Type B pancreatic cell (in vitro differentiated cells): ENCODE measurements at regions not wholly inside any gene's neighbourhood (a gene's known extent, or its start where the extent isn't known, plus 50 kb on each side); places are given as distances from the start of the nearest gene placed in this dataset.
A peak's percentile ranks its signal among the peaks of the same experiment; 100 is the strongest.

ENCODE experiments used
- DNase-seq: peaks from one replicate; pipeline ENCODE4 v3.0.0; 2021; ENCODE audit warnings: mixed read lengths; ENCODE audit not compliant: unreplicated experiment; ENCODE audit errors: extremely low spot score
- H3K27ac Mint-ChIP-seq: 2 replicates; pipeline ENCODE4 v1.8.0; 2021; ENCODE audit warnings: mild to moderate bottlenecking, mixed read lengths
- H3K27me3 Mint-ChIP-seq: 2 replicates; pipeline ENCODE4 v1.8.0; 2021; ENCODE audit warnings: mixed read lengths
- H3K36me3 Mint-ChIP-seq: 2 replicates; pipeline ENCODE4 v1.8.0; 2021; ENCODE audit warnings: mixed read lengths
- H3K4me1 Mint-ChIP-seq: one replicate; pipeline ENCODE4 v1.8.0; 2021; ENCODE audit warnings: mixed read lengths; ENCODE audit not compliant: unreplicated experiment
- H3K4me3 Mint-ChIP-seq: 2 replicates; pipeline ENCODE4 v1.8.0; 2021; ENCODE audit warnings: mild to moderate bottlenecking, mixed read lengths
- H3K9me3 Mint-ChIP-seq: 2 replicates; pipeline ENCODE4 v1.8.0; 2021; ENCODE audit warnings: mixed read lengths
- TF ChIP-seq, protein P1 (sequence below): fragments of 200-600 bp; sonication (generic); conservative IDR thresholded peaks from 2 replicates; pipeline ENCODE4 v1.5.0; 2021; ENCODE audit warnings: antibody characterized with exemption, mild to moderate bottlenecking

DNA sequence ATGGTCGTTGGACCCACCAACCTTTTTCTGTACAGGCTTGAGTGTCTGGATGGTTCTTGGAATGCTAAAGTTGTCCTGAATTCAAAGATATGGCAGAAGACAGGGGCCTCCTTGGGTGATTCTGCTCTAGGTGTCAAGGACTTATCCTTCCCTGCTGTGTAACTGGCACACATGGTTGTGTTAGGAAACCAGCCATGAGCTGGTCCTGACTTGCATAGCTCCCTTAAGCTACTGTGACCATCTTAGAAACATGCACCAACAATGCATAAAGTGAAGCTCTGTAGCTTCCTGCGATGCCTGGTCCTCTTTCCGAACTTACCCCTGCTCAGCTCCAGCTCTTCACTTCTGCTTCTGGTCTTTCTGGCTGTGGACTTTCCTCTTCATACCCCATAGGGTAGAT lies 224.6 kb downstream of the TLE4 start:
- H3K4me1 Mint-ChIP-seq: peaks cover 9% of the 10 kb centered on the region
- no peaks in the 10 kb centered on the region for H3K9me3 Mint-ChIP-seq
- H3K27me3 Mint-ChIP-seq: peaks cover under 1% of the 10 kb centered on the region
- no peak overlapping the region for H3K27ac Mint-ChIP-seq
- DNase-seq: no peak
- no peaks in the 10 kb centered on the region for H3K36me3 Mint-ChIP-seq
- no peak overlapping the region for H3K4me3 Mint-ChIP-seq
- TF ChIP-seq, protein P1, sequence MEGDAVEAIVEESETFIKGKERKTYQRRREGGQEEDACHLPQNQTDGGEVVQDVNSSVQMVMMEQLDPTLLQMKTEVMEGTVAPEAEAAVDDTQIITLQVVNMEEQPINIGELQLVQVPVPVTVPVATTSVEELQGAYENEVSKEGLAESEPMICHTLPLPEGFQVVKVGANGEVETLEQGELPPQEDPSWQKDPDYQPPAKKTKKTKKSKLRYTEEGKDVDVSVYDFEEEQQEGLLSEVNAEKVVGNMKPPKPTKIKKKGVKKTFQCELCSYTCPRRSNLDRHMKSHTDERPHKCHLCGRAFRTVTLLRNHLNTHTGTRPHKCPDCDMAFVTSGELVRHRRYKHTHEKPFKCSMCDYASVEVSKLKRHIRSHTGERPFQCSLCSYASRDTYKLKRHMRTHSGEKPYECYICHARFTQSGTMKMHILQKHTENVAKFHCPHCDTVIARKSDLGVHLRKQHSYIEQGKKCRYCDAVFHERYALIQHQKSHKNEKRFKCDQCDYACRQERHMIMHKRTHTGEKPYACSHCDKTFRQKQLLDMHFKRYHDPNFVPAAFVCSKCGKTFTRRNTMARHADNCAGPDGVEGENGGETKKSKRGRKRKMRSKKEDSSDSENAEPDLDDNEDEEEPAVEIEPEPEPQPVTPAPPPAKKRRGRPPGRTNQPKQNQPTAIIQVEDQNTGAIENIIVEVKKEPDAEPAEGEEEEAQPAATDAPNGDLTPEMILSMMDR: no peak

DNA sequence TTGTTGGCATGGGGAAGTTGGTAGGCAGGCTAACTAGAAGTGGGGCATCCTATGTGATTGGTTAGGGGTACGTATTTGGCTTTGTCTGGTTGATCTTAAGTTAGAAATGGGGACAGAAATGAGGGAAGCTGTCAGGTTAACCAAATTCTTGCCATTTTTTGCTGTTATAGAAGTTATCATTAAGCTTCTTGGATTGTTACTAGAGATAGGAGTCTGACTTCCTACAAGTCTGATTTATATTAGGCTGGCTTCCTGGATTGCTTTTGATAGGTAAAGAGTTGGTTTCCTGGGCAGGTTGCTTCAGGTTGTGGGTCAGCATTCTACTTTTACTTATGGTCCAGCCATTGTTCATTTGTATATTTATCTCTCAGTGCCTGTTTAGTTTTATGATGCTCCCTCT lies 216.9 kb downstream of the TLE4 start:
- Mint-ChIP-seq H3K27me3 (peaks cover 7% of the 10 kb centered on the region), H3K4me3 (no peak overlapping the region)

DNA sequence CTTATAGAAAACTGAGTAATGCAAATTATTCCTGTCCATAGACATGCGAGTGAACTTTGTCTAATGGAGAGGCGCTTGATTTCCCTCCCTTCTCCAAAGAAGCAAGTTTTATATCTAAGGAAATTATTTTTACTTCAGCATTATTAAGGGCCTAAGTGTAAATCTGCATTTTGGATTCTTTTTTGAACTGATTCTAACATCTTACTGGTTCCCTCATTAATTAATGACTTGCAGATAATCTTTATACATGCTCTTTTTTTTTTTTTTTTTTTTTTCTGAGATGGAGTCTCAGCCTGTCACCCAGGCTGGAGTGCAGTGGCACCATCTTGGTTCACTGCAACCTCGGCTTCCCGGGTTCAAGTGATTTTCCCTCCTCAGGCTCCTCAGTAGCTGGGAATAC lies 209.5 kb downstream of the TLE4 start:
- no peak overlapping the region for H3K27ac Mint-ChIP-seq
- peaks cover 3% of the 10 kb centered on the region for H3K36me3 Mint-ChIP-seq
- no peaks in the 10 kb centered on the region for H3K4me1 Mint-ChIP-seq
- no peak for DNase-seq
- H3K9me3 Mint-ChIP-seq: peaks cover 5% of the 10 kb centered on the region
- no peak overlapping the region for H3K4me3 Mint-ChIP-seq
- TF ChIP-seq, protein P1: no peak
- H3K27me3 Mint-ChIP-seq: no peaks in the 10 kb centered on the region

More for the DNA sequence above, 216.9 kb downstream of the TLE4 start:
- peaks cover 4% of the 10 kb centered on the region for H3K36me3 Mint-ChIP-seq
- H3K9me3 Mint-ChIP-seq: peaks cover 6% of the 10 kb centered on the region
- TF ChIP-seq, protein P1: no peak
- H3K4me1 Mint-ChIP-seq: peaks cover 4% of the 10 kb centered on the region
- DNase-seq: no peak
- no peak overlapping the region for H3K27ac Mint-ChIP-seq

DNA sequence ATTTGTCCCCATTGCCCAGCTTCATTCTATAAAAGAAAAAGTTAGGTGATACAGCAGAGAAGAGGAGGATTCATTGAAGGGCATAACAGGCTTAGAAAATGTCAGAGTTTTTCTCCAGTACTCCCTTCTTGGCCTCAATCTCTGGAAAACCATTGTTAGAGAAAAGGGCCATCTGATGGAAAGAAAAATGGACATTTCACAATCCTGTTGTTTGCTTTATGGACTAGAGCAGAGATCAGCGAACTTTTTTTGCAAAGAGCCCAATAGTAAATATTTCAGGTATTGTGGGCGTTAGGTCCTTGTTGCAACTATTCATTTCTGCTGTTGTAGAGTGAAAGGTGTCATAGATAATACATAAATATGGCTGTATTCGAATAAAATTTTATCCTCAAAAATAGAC lies 208.8 kb downstream of the TLE4 start:
- H3K27me3 Mint-ChIP-seq: no peaks in the 10 kb centered on the region
- TF ChIP-seq, protein P1: no peak
- DNase-seq: no peak
- H3K4me1 Mint-ChIP-seq: no peaks in the 10 kb centered on the region
- H3K27ac Mint-ChIP-seq: no peak overlapping the region
- peaks cover 3% of the 10 kb centered on the region for H3K36me3 Mint-ChIP-seq
- no peak overlapping the region for H3K4me3 Mint-ChIP-seq
- peaks cover 5% of the 10 kb centered on the region for H3K9me3 Mint-ChIP-seq

DNA sequence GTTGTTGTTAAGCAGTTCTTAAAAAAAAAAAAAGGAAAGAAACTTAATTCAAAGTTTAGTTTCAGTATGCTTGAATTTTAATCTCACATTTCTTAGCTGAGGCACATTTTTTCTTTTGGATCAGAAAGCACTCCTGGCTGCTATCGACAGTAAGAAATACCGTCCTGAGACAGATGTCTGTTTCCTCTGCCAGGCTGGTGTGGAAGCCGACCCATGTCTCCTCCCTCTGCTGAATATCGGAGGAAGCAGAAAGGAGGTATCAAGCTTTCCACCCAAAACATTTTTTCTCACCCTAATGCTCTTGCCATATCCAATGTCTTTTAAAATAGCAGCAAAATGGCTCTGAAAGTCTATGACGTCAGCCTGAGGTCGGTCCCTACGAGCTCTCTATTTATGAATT lies 208.1 kb downstream of the TLE4 start:
- peaks cover 5% of the 10 kb centered on the region for H3K9me3 Mint-ChIP-seq
- DNase-seq: no peak
- H3K4me1 Mint-ChIP-seq: no peaks in the 10 kb centered on the region
- H3K27ac Mint-ChIP-seq: no peak overlapping the region
- TF ChIP-seq, protein P1: no peak
- no peak overlapping the region for H3K4me3 Mint-ChIP-seq
- H3K27me3 Mint-ChIP-seq: no peaks in the 10 kb centered on the region
- peaks cover 3% of the 10 kb centered on the region for H3K36me3 Mint-ChIP-seq

DNA sequence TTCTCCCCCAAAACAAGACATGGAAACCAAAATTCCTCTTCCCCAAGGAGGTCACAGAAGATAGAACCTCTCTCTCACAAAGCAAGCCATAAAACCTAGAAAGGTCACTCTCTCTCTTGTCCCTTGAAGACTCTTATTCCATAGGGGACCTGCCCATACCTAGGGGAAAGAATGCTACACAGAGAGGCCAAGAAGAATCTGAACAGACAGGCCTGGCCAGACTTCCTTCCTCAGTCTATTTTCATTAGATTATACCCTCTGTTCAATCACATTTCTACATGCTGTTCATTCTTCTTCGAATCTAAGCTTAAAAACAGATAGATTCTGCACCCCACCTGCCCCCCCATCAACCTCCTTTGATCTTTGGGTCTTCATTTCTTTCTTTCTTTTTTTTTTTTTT lies 206.8 kb downstream of the TLE4 start:
- H3K27me3 Mint-ChIP-seq: no peaks in the 10 kb centered on the region
- peak overlapping the region; percentile 36 for H3K4me3 Mint-ChIP-seq
- no peak for DNase-seq
- peaks cover 3% of the 10 kb centered on the region for H3K36me3 Mint-ChIP-seq
- peaks cover 5% of the 10 kb centered on the region for H3K9me3 Mint-ChIP-seq
- H3K27ac Mint-ChIP-seq: peak overlapping the region; percentile 67
- H3K4me1 Mint-ChIP-seq: no peaks in the 10 kb centered on the region
- TF ChIP-seq, protein P1: no peak
